ENCODE measurements at regions not wholly inside any gene's neighbourhood (a gene's known extent, or its start where the extent isn't known, plus 50 kb on each side); places are given as distances from the start of the nearest gene placed in this dataset.

DNA sequence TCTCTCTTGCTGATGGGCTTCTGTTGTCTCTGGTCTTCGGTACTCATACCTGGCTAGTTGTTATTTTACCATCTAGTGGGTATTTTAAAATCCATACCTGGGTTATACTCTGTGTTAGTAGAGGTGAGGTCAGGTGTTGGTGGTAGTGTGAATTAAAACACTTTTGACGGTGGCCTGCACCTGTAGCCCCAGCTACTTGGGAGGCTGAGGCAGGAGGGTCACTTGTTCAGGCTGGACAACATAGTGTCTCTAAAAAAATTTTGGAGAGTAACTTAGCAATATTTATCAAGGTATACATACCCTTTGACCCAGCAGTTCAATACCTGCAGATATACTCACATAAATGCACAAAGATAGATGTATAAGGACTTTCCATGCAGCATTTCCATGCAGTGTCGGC, 55.4 kb downstream of the GSX1 start:
- no peak for DNase-seq (ENCODE audit: low read depth in 2 of 2)

DNA sequence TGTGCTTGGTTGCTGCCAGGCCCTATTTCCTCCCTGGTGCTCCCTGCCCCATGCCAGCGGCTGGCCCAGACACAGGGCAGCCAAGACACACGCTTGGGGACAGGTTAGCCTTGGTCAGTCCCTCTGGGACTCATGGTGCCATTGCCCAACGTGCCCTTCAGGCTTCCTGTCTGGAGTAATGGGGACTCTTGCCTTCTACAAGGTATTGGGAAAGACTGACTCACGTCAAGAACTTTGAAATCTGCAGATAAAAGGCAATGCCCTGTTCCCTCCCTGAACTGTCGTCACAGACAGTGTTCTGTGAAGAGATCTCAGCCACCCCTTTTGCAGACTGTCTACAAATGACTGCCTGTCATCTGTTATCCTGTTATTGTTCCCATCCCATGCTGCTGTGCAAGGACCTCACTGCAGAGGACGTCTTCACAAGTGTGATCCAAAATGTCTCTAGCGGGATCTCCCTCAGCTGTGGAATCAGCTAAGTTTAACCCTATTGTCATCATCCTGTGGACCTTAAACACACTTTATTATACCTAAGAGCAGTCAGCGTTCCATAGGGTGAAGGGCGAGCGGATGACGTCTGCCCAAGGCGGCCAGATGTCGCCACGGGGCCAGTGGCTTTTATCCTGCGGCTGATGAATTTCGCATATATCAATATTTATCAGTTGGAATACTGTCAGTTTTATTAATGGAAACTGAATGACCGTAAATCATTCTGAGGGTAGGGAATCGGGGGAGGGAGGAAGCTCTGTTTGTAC, 59.0 kb downstream of the GSX1 start:
- DNase-seq (ENCODE audit: low read depth in 2 of 2): no peak

DNA sequence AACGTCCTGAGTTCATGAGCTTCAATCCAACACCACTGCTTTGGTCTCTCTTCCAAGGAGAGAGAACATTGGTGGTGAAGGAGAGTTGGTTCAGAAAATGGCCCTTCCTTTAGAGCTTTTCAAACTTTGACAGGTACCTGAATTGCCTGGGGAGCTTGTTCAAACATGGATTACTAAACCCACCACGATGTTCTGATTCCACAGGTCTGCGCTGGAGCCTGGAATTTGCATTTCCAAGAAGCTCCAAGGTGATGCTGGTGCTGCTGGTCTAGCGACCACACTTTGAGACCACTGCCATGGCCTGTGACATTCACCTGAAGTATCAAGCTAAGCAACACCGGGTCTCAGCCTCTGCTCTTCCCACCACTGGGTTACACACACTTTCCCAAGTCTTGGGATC, 60.2 kb downstream of the GSX1 start:
- DNase-seq (ENCODE audit: low read depth in 2 of 2): no peak

DNA sequence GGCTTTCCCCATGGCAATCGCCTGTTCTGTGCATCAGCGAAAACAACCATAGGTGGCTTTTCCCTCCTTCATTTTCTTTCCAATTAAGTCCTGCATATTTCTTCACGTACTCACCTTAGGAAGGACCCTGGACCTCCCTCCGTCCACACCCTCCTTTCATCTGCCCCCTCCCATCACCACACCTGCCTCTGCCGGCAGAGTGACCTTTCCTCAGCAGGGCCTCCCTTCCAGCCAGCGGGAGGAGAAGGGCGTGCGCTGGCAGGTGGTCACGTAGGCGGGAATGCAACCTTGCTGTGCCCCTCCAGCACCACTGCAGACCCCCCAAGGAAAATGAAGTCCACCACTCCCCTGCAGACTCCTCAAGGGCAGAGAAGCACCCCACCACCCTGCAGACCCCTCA, 61.1 kb downstream of the GSX1 start:
- no peak for DNase-seq (ENCODE audit: low read depth in 2 of 2)

DNA sequence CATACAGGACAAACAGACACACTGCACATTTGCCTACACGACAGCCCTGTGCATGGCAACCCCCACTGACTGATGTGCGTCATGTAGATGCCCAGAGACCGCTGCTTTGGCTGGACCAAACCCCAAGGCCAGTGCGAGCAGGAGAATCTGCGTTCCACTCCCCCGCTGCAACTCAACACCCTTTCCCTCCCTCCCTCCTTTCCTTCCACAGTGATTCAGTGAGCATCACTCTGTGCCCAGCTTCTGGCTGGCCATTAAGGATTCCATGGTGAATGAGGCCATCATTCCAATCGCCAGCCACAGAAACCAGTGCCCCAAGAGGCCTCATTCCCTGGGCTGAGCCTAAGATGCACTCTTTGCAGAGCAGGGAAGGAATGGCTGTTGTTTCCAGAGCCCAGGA, 61.6 kb downstream of the GSX1 start:
- DNase-seq (ENCODE audit: low read depth in 2 of 2): no peak

DNA sequence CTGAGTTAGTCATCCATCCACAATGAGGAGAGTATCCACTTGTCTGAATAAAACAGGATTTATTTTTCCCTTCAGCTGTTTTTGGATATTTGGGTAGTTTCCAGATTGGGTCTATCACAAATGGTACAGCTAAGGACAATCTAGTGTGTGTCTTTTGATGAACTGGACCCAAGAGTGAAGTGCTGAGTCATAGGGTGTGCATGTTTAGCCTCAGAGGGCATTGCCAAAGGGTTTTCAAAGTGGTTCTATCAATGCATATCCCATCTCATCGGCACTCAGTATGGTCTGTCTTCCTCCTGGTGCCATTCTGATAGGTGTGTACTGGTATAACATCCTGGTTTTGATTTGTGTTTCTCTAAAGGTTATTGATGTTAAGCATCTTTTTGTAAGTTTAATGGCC, 62.3 kb downstream of the GSX1 start:
- no peak for DNase-seq (ENCODE audit: low read depth in 2 of 2)

DNA sequence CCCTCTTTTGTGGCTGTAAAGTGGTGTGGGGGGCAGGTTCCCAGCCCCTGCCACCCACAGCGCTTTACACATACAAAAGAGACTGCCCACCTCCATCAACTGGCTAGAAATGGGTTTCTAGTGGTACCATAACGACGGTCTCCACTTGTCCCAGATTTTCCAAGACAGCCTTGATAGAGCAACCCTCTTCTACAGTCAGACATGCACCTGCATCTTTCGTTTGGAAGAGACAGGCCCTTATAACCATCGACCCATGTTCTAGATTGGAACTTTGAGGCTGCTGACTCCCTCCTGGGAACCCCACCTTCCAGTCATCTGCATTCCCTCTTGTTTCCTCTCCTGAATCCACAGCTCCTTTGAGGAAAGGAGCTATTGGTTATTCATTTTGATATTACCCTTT, 63.1 kb downstream of the GSX1 start:
- no peak for DNase-seq (ENCODE audit: low read depth in 2 of 2)

DNA sequence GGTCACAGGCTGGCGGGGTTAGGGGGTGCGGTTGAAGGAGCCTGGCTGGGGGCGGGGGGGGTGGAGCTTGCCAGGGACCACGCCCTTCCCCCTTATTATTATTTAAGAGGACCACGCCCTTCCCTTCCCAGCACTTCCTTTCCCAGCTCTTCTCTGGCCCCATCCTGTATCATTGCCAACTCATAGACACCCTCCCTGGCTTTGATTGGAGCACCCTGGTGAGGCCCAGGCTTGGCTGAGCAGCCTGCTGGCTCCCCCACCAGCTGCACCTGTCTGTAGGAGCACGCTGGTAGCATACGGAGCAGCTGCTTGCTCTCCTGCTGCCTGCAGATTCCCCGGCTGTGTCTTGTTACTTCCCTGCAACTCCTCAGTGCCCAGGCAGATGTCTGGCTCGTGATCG, 62.5 kb upstream of the PDX1 start:
- DNase-seq (ENCODE audit: low read depth in 2 of 2): no peak

DNA sequence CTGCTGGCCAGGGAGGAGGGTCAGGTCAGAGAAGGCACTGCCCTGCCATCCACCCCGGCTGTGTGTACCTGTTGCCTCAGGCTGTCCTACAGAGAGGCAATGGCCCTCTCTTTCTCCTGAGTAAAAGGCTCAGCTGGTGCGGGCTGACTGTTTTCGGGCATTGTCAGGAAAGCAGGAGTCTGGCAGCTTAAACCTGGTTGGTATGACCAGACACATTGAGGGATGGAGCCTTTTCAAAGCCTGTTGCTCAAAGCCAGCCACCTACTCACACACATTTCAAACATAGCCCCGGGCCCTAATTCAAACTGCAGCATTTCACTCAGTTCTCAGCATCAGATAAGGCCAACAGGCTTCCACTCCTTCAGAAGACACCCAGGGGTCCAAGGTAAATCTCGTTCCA, 61.8 kb upstream of the PDX1 start:
- DNase-seq (ENCODE audit: low read depth in 2 of 2): no peak

DNA sequence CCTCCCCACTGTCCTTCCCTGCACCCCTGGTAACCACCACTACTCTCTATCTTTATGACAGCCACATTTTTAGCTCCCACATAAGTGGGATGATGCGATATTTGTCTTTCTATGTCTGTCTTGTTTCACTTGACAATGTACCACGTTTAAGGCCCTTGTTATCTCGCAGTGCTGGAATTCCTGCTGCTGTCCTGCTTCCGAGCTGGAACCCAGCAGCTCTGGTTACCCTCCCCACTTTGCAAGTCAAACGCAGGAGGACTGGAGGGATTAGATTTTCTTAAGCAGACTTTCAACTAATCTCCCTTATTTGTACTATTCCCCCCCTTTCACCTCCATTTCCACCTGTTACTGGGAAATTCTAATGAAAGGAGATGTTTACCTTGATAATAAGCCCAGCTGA, 59.1 kb upstream of the PDX1 start:
- no peak for DNase-seq (ENCODE audit: low read depth in 2 of 2)

DNA sequence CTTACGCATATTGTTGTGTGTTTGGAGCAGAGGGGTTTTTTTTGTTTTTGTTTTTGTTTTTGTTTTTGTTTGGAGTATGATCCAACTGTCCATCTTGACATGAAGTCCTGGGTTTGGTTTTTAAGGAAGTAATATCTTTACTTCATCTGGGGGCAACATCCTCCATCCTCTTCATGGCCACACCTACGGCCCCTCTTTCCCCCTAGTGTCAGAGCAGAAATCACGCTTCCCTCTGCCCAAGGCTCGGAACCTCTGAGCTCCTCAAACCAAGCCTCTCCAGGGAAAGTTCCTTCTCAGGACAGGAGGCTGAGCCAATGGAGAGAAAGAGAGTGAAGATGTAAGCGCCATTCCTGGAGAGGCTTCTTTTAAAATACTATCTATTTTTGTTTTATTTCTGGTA, 58.6 kb upstream of the PDX1 start:
- no peak for DNase-seq (ENCODE audit: low read depth in 2 of 2)

DNA sequence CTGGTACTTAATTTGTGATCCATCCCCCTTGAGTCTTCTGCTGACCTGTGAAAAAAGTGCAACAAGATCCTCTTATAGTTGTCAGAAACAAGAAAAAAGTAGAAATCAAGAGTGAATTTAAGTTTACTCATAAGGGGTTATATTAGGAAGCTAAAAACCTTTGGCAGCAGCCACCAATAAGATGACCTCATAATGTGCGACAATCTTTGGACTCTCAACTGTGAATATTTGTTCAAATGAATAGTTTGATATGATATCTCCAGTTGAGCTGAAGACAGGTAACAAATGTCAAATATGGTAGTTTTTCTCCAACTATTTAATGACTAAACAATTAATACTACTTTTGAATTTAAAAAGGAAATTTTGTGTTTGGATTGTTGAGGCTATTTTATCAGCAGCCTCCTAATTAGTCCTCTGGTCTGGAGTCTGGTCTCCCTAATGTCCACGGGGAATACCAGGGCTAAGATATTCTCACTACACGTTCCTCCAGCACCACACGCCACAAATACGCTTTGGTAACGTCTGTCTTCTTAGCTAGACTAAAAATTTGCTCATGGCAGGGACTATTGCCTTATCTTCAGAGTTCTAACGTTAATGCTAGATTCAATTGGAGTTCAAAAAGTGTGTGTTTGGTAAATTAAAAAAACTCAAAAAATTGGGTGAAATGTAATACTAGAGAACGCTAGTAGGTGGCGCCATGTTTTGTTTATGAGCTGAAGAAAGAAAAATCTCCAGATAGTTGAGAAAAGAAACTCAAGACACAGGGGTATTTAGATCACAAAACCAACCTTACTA, 51.0 kb upstream of the PDX1 start:
- DNase-seq (ENCODE audit: low read depth in 2 of 2): peak in 1 of 2 donors; percentile 10

DNA sequence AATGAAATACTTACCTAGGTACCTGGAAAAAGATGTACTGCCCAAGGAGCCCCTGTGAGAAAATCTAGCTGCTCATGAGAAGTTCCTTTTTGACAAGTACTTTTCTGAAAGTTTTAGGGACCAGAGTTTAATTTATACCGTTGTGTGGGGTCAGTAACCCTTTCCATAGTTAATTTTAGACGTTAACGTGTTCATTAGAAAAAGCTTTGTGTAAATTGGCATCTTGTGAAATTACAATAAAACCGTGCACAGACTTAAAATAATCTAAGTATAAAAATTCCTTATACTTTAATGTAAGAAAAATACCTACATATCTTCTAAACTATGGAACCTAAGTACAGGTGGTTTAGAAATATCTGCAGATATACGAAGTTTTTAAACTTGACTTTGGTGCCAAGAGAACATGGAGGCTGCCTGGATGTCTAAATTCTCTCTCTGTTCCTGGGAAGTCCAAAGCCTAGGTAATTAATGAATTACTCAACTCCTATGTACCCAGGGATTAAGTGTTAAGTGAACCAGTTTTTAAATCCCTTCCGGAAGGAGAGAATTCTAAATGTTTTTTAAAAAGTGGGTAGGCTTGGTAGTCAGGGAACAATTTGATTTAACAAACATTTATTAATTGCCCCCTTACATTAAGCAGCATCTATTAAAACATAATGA, 50.2 kb upstream of the PDX1 start:
- DNase-seq (ENCODE audit: low read depth in 2 of 2): no peak

Data from dermis microvascular lymphatic vessel endothelial cell (primary cell).